Heart left ventricle (tissue), 16 donors: ENCODE measurements at regions not wholly inside any gene's neighbourhood (a gene's known extent, or its start where the extent isn't known, plus 50 kb on each side); places are given as distances from the start of the nearest gene placed in this dataset.

Experiments
- ATAC-seq, 4 donors: fragments of 200-7000 bp; cut with Tn5 transposase; one replicate each; pipeline ENCODE4 v1.9.1; 2020 to 2022; ENCODE audit warnings: moderate library complexity in 4 of 4, mild to moderate bottlenecking in 3 of 4, moderate number of reproducible peaks in 1 of 4
- DNase-seq, 5 donors: peaks; one replicate each; pipeline ENCODE4 v3.0.0-alpha.2; 2020
- H3K27ac ChIP-seq, 12 donors: fragments of 200-600 bp; sonication (generic) in 4 of 12; one replicate each; pipeline versions ENCODE4 v1.5.0 to v1.8.0; 2016 to 2022; ENCODE audit warnings: mild to moderate bottlenecking in 2 of 12
- H3K27me3 ChIP-seq, 9 donors: fragments of 200-600 bp; sonication (generic) in 2 of 9; one replicate each; pipeline versions ENCODE4 v1.5.1 to v1.8.0; 2016 to 2022; ENCODE audit warnings: mild to moderate bottlenecking in 3 of 9
- H3K36me3 ChIP-seq, 9 donors: fragments of 200-600 bp; sonication (generic) in 2 of 9; one replicate each; pipeline versions ENCODE4 v1.5.0 to v1.8.0; 2018 to 2022; ENCODE audit warnings: mild to moderate bottlenecking in 2 of 9
- H3K4me1 ChIP-seq, 12 donors: fragments of 200-600 bp; sonication (generic) in 4 of 12; one replicate each; pipeline versions ENCODE4 v1.5.0 to v1.8.0; 2016 to 2022; ENCODE audit warnings: mild to moderate bottlenecking in 3 of 12
- H3K4me3 ChIP-seq, 12 donors: fragments of 200-600 bp; sonication (generic) in 4 of 12; one replicate each; pipeline versions ENCODE4 v1.5.0 to v1.8.0; 2017 to 2022; ENCODE audit warnings: mild to moderate bottlenecking in 9 of 12, moderate library complexity in 4 of 12
- H3K9me3 ChIP-seq, 12 donors: fragments of 200-600 bp; sonication (generic) in 4 of 12; one replicate each; pipeline versions ENCODE4 v1.5.0 to v1.8.0; 2016 to 2022; ENCODE audit warnings: mild to moderate bottlenecking in 1 of 12
- CTCF ChIP-seq, 12 donors: fragments of 200-600 bp; sonication (generic) in 4 of 12; IDR thresholded peaks; one replicate each; pipeline versions ENCODE4 v1.5.0 to v1.8.0; 2018 to 2022; ENCODE audit warnings: antibody characterized with exemption in 12 of 12, mild to moderate bottlenecking in 5 of 12
- POLR2A ChIP-seq, 2 donors: fragments of 450-650 bp; IDR thresholded peaks; one replicate each; pipeline ENCODE4 v1.6.1; 2017; ENCODE audit warnings: antibody characterized with exemption in 2 of 2, mild to moderate bottlenecking in 2 of 2, moderate library complexity in 2 of 2
- WGBS, 4 donors: extraction: QIAGEN DNeasy Blood & Tissue Kit in 2 of 4; methylation state at CpG; one replicate each; pipeline versions ENCODE4 v1.1.5 to v1.1.7; 2013 to 2018; 5-methylcytosine and 5-hydroxymethylcytosine counted together
- intact Hi-C, 10 donors: fragments of 100-400 bp; cut with DNase I; formaldehyde crosslinking; loops; one replicate each; pipeline versions ENCODE4 v1.11.1 to v1.14.2; 2022
- donor health status: ischemic (EF 13 %, LVEDD 7.1; RV severe dilation, severe dysfunction).
- donor health status: healthy with polysubstance abuse.
- donor health status: DM: no; HTN: yes; CAD: no.
- donor health status: DM: no; HTN: no; CAD: no.
- donor health status: ischemic (EF 25% LVEDD 6.9; RV normal size, moderate dysfunction).
- donor health status: ischemic (EF 25% LVEDD 5.7; RV mildly dilated, moderate dysfunction).
- donor health status: healthy.
- donor health status: DM: yes; HTN: yes; CAD: no.
- donor health status: ischemic (EF 35%, LVEDD 5.7; RV mildly dilated, moderate dysfunction).
- donor health status: nonischemic (EF 11% LVEDD 7.7; RV severe dilation, severe dysfunction).
- donor health status: DM: yes; HTN: yes; CAD: no.
- donor health status: PGD.
- donor health status: ischemic (EF 29% LVEDD 5.4; RV normal size, mild dysfunction).
- donor health status: nonischemic (EF 23%, LVEDD 6.1; RV moderate dilation, normal function).

- H3K9me3 ChIP-seq = no peaks in the 10 kb centered on the region
- intact Hi-C loops = no loop called here
- H3K27me3 ChIP-seq = peaks cover 0 to 33% (median 0%) of the 10 kb centered on the region in 9 donors
- H3K27ac ChIP-seq = no peak overlapping the region
- no peak for DNase-seq
- no peaks in the 10 kb centered on the region for H3K4me1 ChIP-seq
- no peak overlapping the region for H3K4me3 ChIP-seq
- WGBS, 4 donors = 87 to 90% (median 88%) methylated on average over 11 of the region's 11 CpGs
- H3K36me3 ChIP-seq = no peaks in the 10 kb centered on the region
- TF ChIP-seq CTCF (IDR thresholded peaks at IDR 0.05) (no peak), POLR2A (IDR thresholded peaks at IDR 0.05) (no peak)
- ATAC-seq = no peak
These were observed 251.8 kb downstream of the MAF start for GRCh38 chr16:79348521-79349306.

GRCh38 chr16:79347277-79347676 is 253.3 kb downstream of the MAF start:
- H3K9me3 ChIP-seq = no peaks in the 10 kb centered on the region
- H3K27ac ChIP-seq = no peak overlapping the region
- H3K36me3 ChIP-seq = no peaks in the 10 kb centered on the region
- no peak for ATAC-seq
- TF ChIP-seq CTCF (IDR thresholded peaks at IDR 0.05) (no peak), POLR2A (IDR thresholded peaks at IDR 0.05) (no peak)
- intact Hi-C loops = no loop called here
- WGBS, 4 donors = 55 to 65% (median 59%) methylated on average over 14 to 19 of the region's 19 CpGs
- no peak for DNase-seq
- no peak overlapping the region for H3K4me3 ChIP-seq
- peaks cover 0 to 29% (median 0%) of the 10 kb centered on the region in 9 donors for H3K27me3 ChIP-seq
- no peaks in the 10 kb centered on the region for H3K4me1 ChIP-seq

- Histone ChIP-seq H3K36me3 (no peaks in the 10 kb centered on the region), H3K27me3 (peaks cover 0 to 8% (median 0%) of the 10 kb centered on the region in 9 donors), H3K9me3 (peaks cover 0 to 5% (median 0%) of the 10 kb centered on the region in 12 donors), H3K4me3 (no peak overlapping the region), H3K27ac (no peak overlapping the region), H3K4me1 (no peaks in the 10 kb centered on the region)
- DNase-seq (no peak), ATAC-seq (no peak)
- intact Hi-C loops = no loop called here
- WGBS, 4 donors = 26 to 48% (median 35%) methylated on average over 7 of the region's 7 CpGs
- TF ChIP-seq CTCF (IDR thresholded peaks at IDR 0.05) (no peak), POLR2A (IDR thresholded peaks at IDR 0.05) (no peak)
These were observed 260.7 kb downstream of the MAF start for GRCh38 chr16:79339863-79340262.

- H3K4me3 ChIP-seq = no peak overlapping the region
- intact Hi-C loops = no loop called here
- no peak overlapping the region for H3K27ac ChIP-seq
- no peaks in the 10 kb centered on the region for H3K36me3 ChIP-seq
- 88 to 95% (median 92%) methylated on average over 7 of the region's 7 CpGs for WGBS, 4 donors
- no peak for ATAC-seq
- DNase-seq = no peak
- H3K27me3 ChIP-seq = peaks cover 0 to 8% (median 0%) of the 10 kb centered on the region in 9 donors
- no peaks in the 10 kb centered on the region for H3K4me1 ChIP-seq
- TF ChIP-seq CTCF (IDR thresholded peaks at IDR 0.05) (no peak), POLR2A (IDR thresholded peaks at IDR 0.05) (no peak)
- peaks cover 0 to 5% (median 0%) of the 10 kb centered on the region in 12 donors for H3K9me3 ChIP-seq
These were observed 262.6 kb downstream of the MAF start for GRCh38 chr16:79337906-79338305.
